Keratinocyte (primary cell): ENCODE measurements at regions not wholly inside any gene's neighbourhood (a gene's known extent, or its start where the extent isn't known, plus 50 kb on each side); places are given as distances from the start of the nearest gene placed in this dataset.

Source experiments
- DNase-seq: peaks from one replicate; pipeline ENCODE4 v3.0.0-alpha.2; 2011; ENCODE audit warnings: low read depth, missing footprints, low spot score
- FAIRE-seq: peaks from 2 replicates; lab custom pipeline; 2011; peaks lifted over from hg19 to GRCh38; lab: Jason Lieb, UNC
- H2AFZ ChIP-seq: 2 replicates; pipeline ENCODE4 v1.6.0; 2012; ENCODE audit warnings: low read length, control low read depth, inconsistent platforms; ENCODE audit not compliant: control insufficient read depth
- H3K27ac ChIP-seq: 2 replicates; pipeline ENCODE4 v1.5.1; 2011; ENCODE audit warnings: low read length; ENCODE audit not compliant: control insufficient read depth, insufficient read depth
- H3K27me3 ChIP-seq: 3 replicates; pipeline ENCODE4 v1.6.0; 2011; ENCODE audit warnings: low read length; ENCODE audit not compliant: control insufficient read depth, insufficient read depth; ENCODE audit errors: extremely low read depth
- H3K36me3 ChIP-seq, 2 experiments: 2 replicates in 1 of 2; 3 replicates in 1 of 2; pipeline ENCODE4 v1.5.1; 2011; ENCODE audit warnings: low read length in 2 of 2, mild to moderate bottlenecking in 1 of 2; ENCODE audit not compliant: control insufficient read depth in 2 of 2, insufficient read depth in 2 of 2; ENCODE audit errors: extremely low read depth in 1 of 2
- H3K4me1 ChIP-seq: 3 replicates; pipeline ENCODE4 v1.5.1; 2011; ENCODE audit warnings: low read length; ENCODE audit not compliant: control insufficient read depth, insufficient read depth; ENCODE audit errors: extremely low read depth
- H3K4me2 ChIP-seq: 3 replicates; pipeline ENCODE4 v1.6.0; 2011; ENCODE audit warnings: low read depth, low read length; ENCODE audit not compliant: control insufficient read depth, insufficient read depth; ENCODE audit errors: extremely low read depth
- H3K4me3 ChIP-seq, 3 experiments: fragments of 200-600 bp in 1 of 3; sonication (generic) in 1 of 3; 2 replicates in 2 of 3; 3 replicates in 1 of 3; pipeline ENCODE4 v1.5.1; 2011 to 2016; ENCODE audit warnings: low read length in 3 of 3, mild to moderate bottlenecking in 3 of 3, control low read depth in 2 of 3, inconsistent platforms in 1 of 3, low read depth in 1 of 3, mixed read lengths in 1 of 3, mixed run types in 1 of 3, moderate library complexity in 1 of 3; ENCODE audit not compliant: control insufficient read depth in 2 of 3, insufficient read depth in 2 of 3; ENCODE audit errors: extremely low read depth in 1 of 3
- H3K79me2 ChIP-seq: 2 replicates; pipeline ENCODE4 v1.6.0; 2012; ENCODE audit warnings: low read length; ENCODE audit not compliant: control insufficient read depth, insufficient read depth
- H3K9ac ChIP-seq: 3 replicates; pipeline ENCODE4 v1.6.0; 2011; ENCODE audit warnings: low read length; ENCODE audit not compliant: control insufficient read depth, insufficient read depth; ENCODE audit errors: extremely low read depth
- H3K9me1 ChIP-seq: 3 replicates; pipeline ENCODE4 v1.6.0; 2011; ENCODE audit warnings: low read length; ENCODE audit not compliant: control insufficient read depth, insufficient read depth; ENCODE audit errors: extremely low read depth
- H3K9me3 ChIP-seq: 2 replicates; pipeline ENCODE4 v1.5.1; 2012; ENCODE audit warnings: low read depth, low read length; ENCODE audit not compliant: control insufficient read depth
- H4K20me1 ChIP-seq: 3 replicates; pipeline ENCODE4 v1.6.0; 2011; ENCODE audit warnings: low read length; ENCODE audit not compliant: control insufficient read depth, insufficient read depth; ENCODE audit errors: extremely low read depth
- CTCF ChIP-seq, 3 experiments: IDR thresholded peaks in 1 of 3; conservative IDR thresholded peaks in 1 of 3; optimal IDR thresholded peaks in 1 of 3; 2 replicates in 2 of 3; 3 replicates in 1 of 3; pipeline versions ENCODE3 to v1.5.1; 2011; ENCODE audit warnings: low read length in 3 of 3, mild to moderate bottlenecking in 3 of 3, moderate library complexity in 2 of 3, control low read depth in 1 of 3, inconsistent platforms in 1 of 3; ENCODE audit not compliant: insufficient read depth in 2 of 3; ENCODE audit errors: extremely low read depth in 1 of 3
- EZH2 ChIP-seq: IDR thresholded peaks from one replicate; pipeline ENCODE4 v1.6.1; 2012; ENCODE audit warnings: inconsistent platforms, mild to moderate bottlenecking, low read length, moderate library complexity
- dilution Hi-C: fragments of 300-500 bp; cut with MboI; formaldehyde crosslinking; loops from one replicate; pipeline ENCODE4 v1.7.0; 2020; ENCODE audit warnings: low sequenced_read_pairs; ENCODE audit not compliant: extremely low pct_ligation_motif_present

- no peak overlapping the region for H3K4me2 ChIP-seq
- no peaks in the 10 kb centered on the region for H3K79me2 ChIP-seq
- dilution Hi-C loops: no loop called here
- no peaks in the 10 kb centered on the region for H4K20me1 ChIP-seq
- peaks cover 3% of the 10 kb centered on the region for H3K4me1 ChIP-seq
- TF ChIP-seq EZH2: no peak
- TF ChIP-seq CTCF (optimal IDR thresholded peaks at IDR 0.05 in 1 of 3, IDR thresholded peaks at IDR 0.05 in 1 of 3, conservative IDR thresholded peaks at IDR 0.05 in 1 of 3; ENCODE audit: extremely low read depth in 1 of 3, insufficient read depth in 2 of 3, low read length in 3 of 3): no peak
- peaks cover 5% of the 10 kb centered on the region for H3K27me3 ChIP-seq
- no peak overlapping the region for H3K9ac ChIP-seq
- FAIRE-seq (no peak), DNase-seq (no peak)
- H3K4me3 ChIP-seq: no peak overlapping the region
- no peaks in the 10 kb centered on the region for H3K36me3 ChIP-seq
- no peak overlapping the region for H3K27ac ChIP-seq
- no peaks in the 10 kb centered on the region for H3K9me1 ChIP-seq
- H3K9me3 ChIP-seq: no peaks in the 10 kb centered on the region
- H2AFZ ChIP-seq: no peak overlapping the region
Measured at GRCh38 chr1:23639460-23640095, 52.0 kb upstream of the RPL11 start.

GRCh38 chr1:23638786-23639241 lies 52.8 kb upstream of the RPL11 start:
- no peak for DNase-seq
- Histone ChIP-seq H3K4me3 (no peak overlapping the region), H3K27me3 (peaks cover 4% of the 10 kb centered on the region), H2AFZ (no peak overlapping the region), H3K79me2 (no peaks in the 10 kb centered on the region), H3K36me3 (no peaks in the 10 kb centered on the region), H3K4me1 (peaks cover 3% of the 10 kb centered on the region), H3K9ac (no peak overlapping the region), H3K9me3 (no peaks in the 10 kb centered on the region), H4K20me1 (no peaks in the 10 kb centered on the region), H3K4me2 (no peak overlapping the region), H3K27ac (no peak overlapping the region), H3K9me1 (no peaks in the 10 kb centered on the region)
- no peak for FAIRE-seq
- dilution Hi-C loops: no loop called here
- TF ChIP-seq CTCF (optimal IDR thresholded peaks at IDR 0.05 in 1 of 3, IDR thresholded peaks at IDR 0.05 in 1 of 3, conservative IDR thresholded peaks at IDR 0.05 in 1 of 3; ENCODE audit: extremely low read depth in 1 of 3, insufficient read depth in 2 of 3, low read length in 3 of 3): no peak
- no peak for TF ChIP-seq EZH2
